ENCODE measurements at regions not wholly inside any gene's neighbourhood (a gene's known extent, or its start where the extent isn't known, plus 50 kb on each side); places are given as distances from the start of the nearest gene placed in this dataset.

- H2AFZ ChIP-seq, result no peak overlapping the region
- no peaks in the 10 kb centered on the region for H4K20me1 ChIP-seq (ENCODE audit: insufficient read depth)
- H3K4me3 ChIP-seq, result no peak overlapping the region
- no peaks in the 10 kb centered on the region for H3K9me3 ChIP-seq (ENCODE audit: insufficient read depth, low read depth)
- no peak overlapping the region for H3K27ac ChIP-seq
- H3K4me1 ChIP-seq (replicated peaks; ENCODE audit: insufficient read depth), result no peaks in the 10 kb centered on the region
- H3K4me2 ChIP-seq, result no peak overlapping the region
- no peak for DNase-seq
- POLR2A ChIA-PET (ENCODE audit: unreplicated experiment), result no interaction called here
- CTCF ChIA-PET, result no interaction called here
- H3K27me3 ChIP-seq (ENCODE audit: insufficient read depth, low read depth), result no peaks in the 10 kb centered on the region
- no peaks in the 10 kb centered on the region for H3K79me2 ChIP-seq (ENCODE audit: low read depth)
- H3F3A ChIP-seq (ENCODE audit: insufficient read depth, low read depth), result no peaks in the 10 kb centered on the region
- no peak for TF ChIP-seq EZH2 (IDR thresholded peaks at IDR 0.05; ENCODE audit: low read depth)
- no peak for TF ChIP-seq CTCF (conservative IDR thresholded peaks at IDR 0.05)
- no peaks in the 10 kb centered on the region for H3K9me2 ChIP-seq (ENCODE audit: insufficient read depth)
- no peaks in the 10 kb centered on the region for H3K36me3 ChIP-seq (ENCODE audit: low read depth)
- no TSS peak for BruUV-seq (replicated peaks)
- intact Hi-C loops (cut with micrococcal nuclease; ENCODE audit: unreplicated experiment), result no loop called here
Observed at GRCh38 chr4:176529574-176529973, 209.8 kb downstream of the SPCS3 start.

DNA sequence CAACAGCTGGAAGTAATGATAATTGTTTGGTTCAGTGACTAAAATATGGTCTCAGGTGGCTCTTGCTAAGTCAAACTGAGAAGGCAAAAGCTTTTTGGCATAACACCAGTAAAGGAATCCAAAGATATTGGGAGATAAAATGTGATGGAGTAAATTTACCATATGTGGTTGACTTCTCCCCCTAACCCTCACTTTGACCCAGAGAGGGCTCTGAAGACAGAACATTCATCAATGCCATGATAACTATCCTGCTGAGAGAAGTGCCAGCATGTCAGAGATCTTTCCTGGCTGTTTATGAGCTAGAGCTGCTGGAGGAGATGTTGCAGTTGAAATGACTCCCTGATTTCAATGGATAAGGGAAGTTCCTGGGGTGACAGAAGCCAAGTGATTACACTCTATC is 213.4 kb downstream of the SPCS3 start:
- H3K36me3 ChIP-seq (ENCODE audit: low read depth), result no peaks in the 10 kb centered on the region
- intact Hi-C loops (cut with micrococcal nuclease; ENCODE audit: unreplicated experiment), result no loop called here
- DNase-seq, result no peak
- no peaks in the 10 kb centered on the region for H3K9me2 ChIP-seq (ENCODE audit: insufficient read depth)
- H3F3A ChIP-seq (ENCODE audit: insufficient read depth, low read depth), result no peaks in the 10 kb centered on the region
- H3K4me2 ChIP-seq, result no peak overlapping the region
- ChIA-PET CTCF (no interaction called here), POLR2A (ENCODE audit: unreplicated experiment) (no interaction called here)
- TF ChIP-seq EZH2 (IDR thresholded peaks at IDR 0.05; ENCODE audit: low read depth), result no peak
- no peak for TF ChIP-seq CTCF (conservative IDR thresholded peaks at IDR 0.05)
- no peak overlapping the region for H2AFZ ChIP-seq
- no peak overlapping the region for H3K27ac ChIP-seq
- no peak overlapping the region for H3K4me3 ChIP-seq
- BruUV-seq (replicated peaks), result no TSS peak
- H3K4me1 ChIP-seq (replicated peaks; ENCODE audit: insufficient read depth), result no peaks in the 10 kb centered on the region
- no peaks in the 10 kb centered on the region for H3K27me3 ChIP-seq (ENCODE audit: insufficient read depth, low read depth)
- H4K20me1 ChIP-seq (ENCODE audit: insufficient read depth), result no peaks in the 10 kb centered on the region
- H3K79me2 ChIP-seq (ENCODE audit: low read depth), result no peaks in the 10 kb centered on the region
- no peaks in the 10 kb centered on the region for H3K9me3 ChIP-seq (ENCODE audit: insufficient read depth, low read depth)

DNA sequence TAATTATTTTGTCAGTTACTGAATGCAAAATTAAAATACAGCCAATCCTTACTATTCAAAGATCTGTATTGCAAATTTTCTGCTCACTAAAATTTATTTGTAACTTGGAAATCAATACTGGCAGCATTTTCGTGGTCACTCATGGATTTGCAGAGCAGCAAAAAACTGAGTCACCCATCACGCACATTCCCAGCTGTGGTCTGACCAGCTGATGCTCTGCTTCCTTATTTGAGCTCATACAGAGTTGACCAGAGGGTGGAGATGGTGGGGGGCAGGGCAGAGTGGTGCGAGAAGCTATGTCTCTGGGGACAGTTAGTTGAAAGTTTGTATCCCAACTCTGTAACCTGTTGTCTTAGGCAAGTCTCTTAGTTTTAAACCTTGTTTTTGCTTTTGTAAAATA is 214.8 kb downstream of the SPCS3 start:
- Histone ChIP-seq H3K4me3 (no peak overlapping the region), H3K27ac (no peak overlapping the region), H3K79me2 (ENCODE audit: low read depth) (no peaks in the 10 kb centered on the region), H3K27me3 (ENCODE audit: insufficient read depth, low read depth) (no peaks in the 10 kb centered on the region), H2AFZ (no peak overlapping the region), H3K9me3 (ENCODE audit: insufficient read depth, low read depth) (no peaks in the 10 kb centered on the region), H4K20me1 (ENCODE audit: insufficient read depth) (no peaks in the 10 kb centered on the region), H3F3A (ENCODE audit: insufficient read depth, low read depth) (no peaks in the 10 kb centered on the region), H3K4me2 (no peak overlapping the region), H3K9me2 (ENCODE audit: insufficient read depth) (no peaks in the 10 kb centered on the region), H3K4me1 (replicated peaks; ENCODE audit: insufficient read depth) (no peaks in the 10 kb centered on the region), H3K36me3 (ENCODE audit: low read depth) (no peaks in the 10 kb centered on the region)
- ChIA-PET CTCF (no interaction called here), POLR2A (ENCODE audit: unreplicated experiment) (no interaction called here)
- DNase-seq, result no peak
- no TSS peak for BruUV-seq (replicated peaks)
- TF ChIP-seq CTCF (conservative IDR thresholded peaks at IDR 0.05) (no peak), EZH2 (IDR thresholded peaks at IDR 0.05; ENCODE audit: low read depth) (no peak)
- intact Hi-C loops (cut with micrococcal nuclease; ENCODE audit: unreplicated experiment), result no loop called here
